Vagina (tissue), 2 donors: ENCODE measurements at regions not wholly inside any gene's neighbourhood (a gene's known extent, or its start where the extent isn't known, plus 50 kb on each side); places are given as distances from the start of the nearest gene placed in this dataset.

Source experiments
- DNase-seq, 2 donors: peaks; one replicate each; pipeline ENCODE4 v3.0.0-alpha.2; 2017; ENCODE audit errors: extremely low spot score in 2 of 2
- H3K27ac ChIP-seq: fragments of 200-600 bp; sonication (generic); one replicate; pipeline ENCODE4 v1.5.1; 2019
- H3K27me3 ChIP-seq: fragments of 200-600 bp; sonication (generic); one replicate; pipeline ENCODE4 v1.5.1; 2019
- H3K36me3 ChIP-seq, 2 donors: fragments of 200-600 bp; sonication (generic); one replicate each; pipeline ENCODE4 v1.5.1; 2017 to 2019
- H3K4me1 ChIP-seq: fragments of 200-600 bp; sonication (generic); one replicate; pipeline ENCODE4 v1.5.1; 2019
- H3K4me3 ChIP-seq, 2 donors: fragments of 200-600 bp; sonication (generic); 1 replicate in 1 of 2; 2 replicates in 1 of 2; pipeline ENCODE4 v1.5.1; 2016 to 2019
- H3K9me3 ChIP-seq: fragments of 200-600 bp; sonication (generic); one replicate; pipeline ENCODE4 v1.5.1; 2019
- POLR2A ChIP-seq, 2 donors: fragments of 450-650 bp; IDR thresholded peaks; one replicate each; pipeline ENCODE4 v1.6.1; 2017; ENCODE audit warnings: antibody characterized with exemption in 2 of 2, mild to moderate bottlenecking in 2 of 2, moderate library complexity in 2 of 2
- POLR2AphosphoS5 ChIP-seq, 2 donors: sonication (generic); formaldehyde crosslinking; IDR thresholded peaks; one replicate each; pipeline ENCODE4 v1.9.0; 2017; ENCODE audit warnings: antibody characterized with exemption in 2 of 2, mild to moderate bottlenecking in 2 of 2, low read depth in 1 of 2; ENCODE audit not compliant: insufficient read depth in 1 of 2
- intact Hi-C: fragments of 100-400 bp; cut with DNase I; formaldehyde crosslinking; loops from one replicate; pipeline ENCODE4 v1.15.1; 2023
- TF ChIP-seq, protein P1 (sequence below), 3 experiments: fragments of 450-650 bp in 2 of 3; fragments of 200-600 bp in 1 of 3; sonication (generic) in 1 of 3; IDR thresholded peaks; one replicate each; pipeline ENCODE4 v1.5.1; 2017 to 2019; ENCODE audit warnings: antibody characterized with exemption in 3 of 3, mild to moderate bottlenecking in 2 of 3, moderate library complexity in 2 of 3

DNA sequence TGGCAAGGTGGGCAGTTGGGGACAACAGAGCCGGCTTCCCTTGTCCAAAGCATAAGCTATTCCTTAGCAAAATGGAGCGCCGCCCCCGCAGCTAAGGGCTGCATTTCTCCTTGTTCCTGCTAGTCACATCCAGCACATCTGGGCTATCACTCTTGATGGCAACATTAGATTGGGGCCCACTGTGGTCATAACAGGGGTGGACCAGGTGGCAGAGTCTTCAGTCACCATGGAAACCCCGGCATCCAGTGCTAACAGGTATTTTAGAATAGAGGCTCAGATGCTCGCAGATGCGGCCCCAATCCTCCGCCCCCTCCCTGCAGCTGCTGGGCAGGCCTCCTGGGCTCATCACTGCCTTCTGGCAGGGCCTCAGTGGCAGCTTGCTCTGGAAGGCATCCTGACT is 125.9 kb downstream of the GPCPD1 start:
- Histone ChIP-seq H3K4me1 (no peaks in the 10 kb centered on the region), H3K9me3 (no peaks in the 10 kb centered on the region), H3K36me3 (no peaks in the 10 kb centered on the region), H3K27ac (no peak overlapping the region), H3K4me3 (no peak overlapping the region), H3K27me3 (no peaks in the 10 kb centered on the region)
- intact Hi-C loops = no loop called here
- no peak for TF ChIP-seq POLR2AphosphoS5 (IDR thresholded peaks at IDR 0.05; ENCODE audit: insufficient read depth in 1 of 2, low read depth in 1 of 2)
- no peak for TF ChIP-seq POLR2A (IDR thresholded peaks at IDR 0.05)
- TF ChIP-seq, protein P1, sequence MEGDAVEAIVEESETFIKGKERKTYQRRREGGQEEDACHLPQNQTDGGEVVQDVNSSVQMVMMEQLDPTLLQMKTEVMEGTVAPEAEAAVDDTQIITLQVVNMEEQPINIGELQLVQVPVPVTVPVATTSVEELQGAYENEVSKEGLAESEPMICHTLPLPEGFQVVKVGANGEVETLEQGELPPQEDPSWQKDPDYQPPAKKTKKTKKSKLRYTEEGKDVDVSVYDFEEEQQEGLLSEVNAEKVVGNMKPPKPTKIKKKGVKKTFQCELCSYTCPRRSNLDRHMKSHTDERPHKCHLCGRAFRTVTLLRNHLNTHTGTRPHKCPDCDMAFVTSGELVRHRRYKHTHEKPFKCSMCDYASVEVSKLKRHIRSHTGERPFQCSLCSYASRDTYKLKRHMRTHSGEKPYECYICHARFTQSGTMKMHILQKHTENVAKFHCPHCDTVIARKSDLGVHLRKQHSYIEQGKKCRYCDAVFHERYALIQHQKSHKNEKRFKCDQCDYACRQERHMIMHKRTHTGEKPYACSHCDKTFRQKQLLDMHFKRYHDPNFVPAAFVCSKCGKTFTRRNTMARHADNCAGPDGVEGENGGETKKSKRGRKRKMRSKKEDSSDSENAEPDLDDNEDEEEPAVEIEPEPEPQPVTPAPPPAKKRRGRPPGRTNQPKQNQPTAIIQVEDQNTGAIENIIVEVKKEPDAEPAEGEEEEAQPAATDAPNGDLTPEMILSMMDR (IDR thresholded peaks at IDR 0.05) = no peak
- no peak for DNase-seq

DNA sequence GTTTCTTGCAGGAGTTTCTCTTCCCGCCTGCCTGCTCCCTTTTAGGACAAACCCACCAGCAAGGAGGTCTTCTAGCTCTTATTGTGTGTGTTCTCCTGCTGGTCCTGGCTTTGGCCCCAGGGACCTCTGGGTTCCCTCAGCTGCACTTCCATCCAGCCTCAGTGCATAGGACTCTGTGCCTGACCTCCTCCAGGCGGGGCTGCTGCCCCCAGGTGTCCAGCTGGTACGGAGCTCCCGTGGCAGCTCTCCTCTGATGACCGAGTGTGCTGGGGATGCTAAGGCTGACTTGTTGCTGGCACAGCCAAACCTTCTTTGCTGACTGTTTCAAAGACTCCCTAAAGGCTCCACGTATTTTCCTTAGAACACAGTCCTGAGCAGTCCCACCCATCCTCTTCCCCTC is 126.5 kb downstream of the GPCPD1 start:
- no peaks in the 10 kb centered on the region for H3K27me3 ChIP-seq
- H3K4me1 ChIP-seq = no peaks in the 10 kb centered on the region

DNA sequence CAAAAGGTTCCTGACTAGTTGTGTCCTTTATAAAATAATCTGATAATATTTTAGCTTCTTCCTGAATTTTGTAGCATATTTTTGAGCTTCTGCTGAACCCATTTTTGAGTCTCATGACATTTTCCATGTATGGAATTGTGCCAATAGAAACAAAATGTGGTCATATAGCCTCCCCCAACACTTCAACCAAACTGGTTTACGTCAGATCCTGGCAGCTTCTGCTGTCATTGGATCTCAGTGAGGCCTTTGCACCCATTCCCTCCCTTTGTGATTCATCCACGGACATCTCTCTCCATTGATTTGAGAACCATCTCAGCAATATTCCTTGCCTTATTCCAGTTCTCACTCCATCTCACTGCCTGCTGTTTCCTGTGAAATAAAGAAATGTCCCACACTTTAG is 128.0 kb downstream of the GPCPD1 start:
- Histone ChIP-seq H3K9me3 (no peaks in the 10 kb centered on the region), H3K36me3 (no peaks in the 10 kb centered on the region), H3K27ac (no peak overlapping the region), H3K4me1 (no peaks in the 10 kb centered on the region), H3K27me3 (no peaks in the 10 kb centered on the region), H3K4me3 (no peak overlapping the region)
- intact Hi-C loops = no loop called here
- DNase-seq = no peak
- TF ChIP-seq POLR2AphosphoS5 (IDR thresholded peaks at IDR 0.05; ENCODE audit: insufficient read depth in 1 of 2, low read depth in 1 of 2) = no peak

More for the DNA sequence above, 126.5 kb downstream of the GPCPD1 start:
- Histone ChIP-seq H3K36me3 (no peaks in the 10 kb centered on the region), H3K9me3 (no peaks in the 10 kb centered on the region), H3K27ac (no peak overlapping the region), H3K4me3 (no peak overlapping the region)
- intact Hi-C loops = no loop called here
- TF ChIP-seq, protein P1 (IDR thresholded peaks at IDR 0.05) = no peak
- TF ChIP-seq POLR2A (IDR thresholded peaks at IDR 0.05) (no peak), POLR2AphosphoS5 (IDR thresholded peaks at IDR 0.05; ENCODE audit: insufficient read depth in 1 of 2, low read depth in 1 of 2) (no peak)
- no peak for DNase-seq

DNA sequence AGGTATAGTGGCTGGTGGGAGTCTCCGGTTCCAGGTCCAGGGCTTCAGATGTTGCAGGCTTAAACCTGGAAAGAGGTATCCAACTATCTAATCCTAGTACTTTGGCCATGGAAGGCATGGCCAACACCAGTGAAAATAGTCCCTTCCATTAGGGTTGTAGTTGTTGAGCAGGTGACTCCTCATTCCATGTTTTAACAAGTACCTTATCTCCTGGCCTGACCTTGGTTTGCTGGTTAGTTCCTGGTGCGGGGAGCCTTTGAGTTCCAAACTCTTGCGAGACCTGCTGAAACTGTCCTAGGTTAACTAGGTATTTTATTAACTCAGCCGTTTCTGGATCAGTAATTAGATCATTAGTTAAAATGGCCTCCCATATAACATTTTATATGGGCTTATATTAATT is 128.9 kb downstream of the GPCPD1 start:
- DNase-seq = no peak
- H3K4me1 ChIP-seq = no peaks in the 10 kb centered on the region
- H3K4me3 ChIP-seq = no peak overlapping the region
- H3K27me3 ChIP-seq = no peaks in the 10 kb centered on the region
- TF ChIP-seq POLR2AphosphoS5 (IDR thresholded peaks at IDR 0.05; ENCODE audit: insufficient read depth in 1 of 2, low read depth in 1 of 2) (no peak), POLR2A (IDR thresholded peaks at IDR 0.05) (no peak)
- TF ChIP-seq, protein P1 (IDR thresholded peaks at IDR 0.05) = no peak
- no peaks in the 10 kb centered on the region for H3K9me3 ChIP-seq
- no peak overlapping the region for H3K27ac ChIP-seq
- H3K36me3 ChIP-seq = no peaks in the 10 kb centered on the region
- intact Hi-C loops = no loop called here

DNA sequence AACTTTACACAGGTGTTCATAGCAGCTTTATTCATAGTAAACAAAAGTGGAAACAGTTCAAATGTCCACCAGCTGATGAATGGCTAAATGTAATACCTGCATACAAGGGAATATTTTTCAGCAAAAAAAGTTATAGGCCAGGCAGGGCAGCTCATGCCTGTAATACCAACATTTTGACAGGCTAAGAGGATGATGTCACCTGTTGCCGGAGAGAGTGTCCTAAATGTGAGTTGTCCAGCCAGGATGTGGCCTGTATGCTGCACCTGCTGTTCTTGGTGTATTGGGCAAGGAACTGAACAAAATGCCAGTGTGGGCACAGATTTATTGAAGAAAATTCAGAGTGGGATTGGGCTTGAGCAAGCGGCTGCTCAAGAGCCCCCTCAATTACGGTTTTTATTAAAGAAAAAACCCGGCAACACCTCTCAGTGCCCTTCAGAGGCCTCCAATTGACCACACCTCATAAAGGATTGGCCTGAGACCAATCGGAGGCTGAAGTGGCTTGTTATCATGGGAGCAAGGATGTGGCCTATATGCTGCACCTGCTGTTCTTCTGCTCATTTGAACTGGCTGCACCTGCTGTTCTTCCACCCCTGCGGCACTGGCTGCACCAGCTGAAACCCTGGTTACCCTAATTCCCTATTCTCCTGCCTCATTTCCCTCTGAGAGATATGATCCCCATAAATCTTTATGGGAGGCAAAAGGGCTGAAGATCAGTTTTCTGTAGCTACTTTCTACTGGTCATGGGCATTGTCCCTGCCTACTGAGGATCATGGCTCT is 129.8 kb downstream of the GPCPD1 start:
- DNase-seq = peak in 1 of 2 donors; percentile 29
- TF ChIP-seq POLR2A (IDR thresholded peaks at IDR 0.05) = no peak
- TF ChIP-seq, protein P1 (IDR thresholded peaks at IDR 0.05) = no peak
- no peak for TF ChIP-seq POLR2AphosphoS5 (IDR thresholded peaks at IDR 0.05; ENCODE audit: insufficient read depth in 1 of 2, low read depth in 1 of 2)
- Histone ChIP-seq H3K4me1 (no peaks in the 10 kb centered on the region), H3K4me3 (no peak overlapping the region), H3K9me3 (no peaks in the 10 kb centered on the region), H3K27me3 (no peaks in the 10 kb centered on the region), H3K27ac (no peak overlapping the region), H3K36me3 (no peaks in the 10 kb centered on the region)
- intact Hi-C loops = no loop called here
